HG03575 (cell line): ENCODE measurements at regions not wholly inside any gene's neighbourhood (a gene's known extent, or its start where the extent isn't known, plus 50 kb on each side); places are given as distances from the start of the nearest gene placed in this dataset.

Experiments used
- ATAC-seq: cut with Tn5 transposase; IDR thresholded peaks from one replicate; pipeline ENCODE4 v1.9.1; 2021; ENCODE audit not compliant: unreplicated experiment, insufficient number of reproducible peaks, low FRiP score; ENCODE audit errors: extremely low read depth

DNA sequence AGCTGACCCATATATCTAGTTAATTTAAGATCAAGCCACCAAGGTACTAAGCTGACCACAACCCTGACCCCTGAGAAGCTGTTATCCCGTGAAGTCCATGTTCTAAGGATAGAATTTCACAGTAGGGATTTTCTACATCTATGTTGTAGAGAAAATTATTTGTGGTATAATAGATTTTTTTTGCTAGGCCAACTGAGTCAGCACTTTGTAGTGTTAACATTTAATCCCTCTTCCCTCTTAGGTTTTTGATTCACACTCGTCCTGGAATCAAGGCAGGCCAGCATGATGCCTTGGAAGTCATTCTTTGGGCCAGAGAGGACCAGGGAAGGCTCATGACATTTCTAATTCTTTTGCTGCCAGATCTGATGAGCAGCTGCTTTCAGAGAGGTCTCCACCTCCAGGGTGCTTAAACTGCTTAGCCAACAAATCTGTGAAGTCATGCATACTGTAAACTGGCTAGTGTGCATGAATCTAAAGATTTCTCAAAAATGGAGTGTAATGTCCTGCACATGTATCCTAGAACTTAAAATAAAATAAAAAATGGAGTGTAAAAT, 102.5 kb downstream of the RBM43 start:
- no peak for ATAC-seq

- no peak for ATAC-seq
Measured at GRCh38 chr2:151157000-151157735, 104.5 kb downstream of the RBM43 start.

DNA sequence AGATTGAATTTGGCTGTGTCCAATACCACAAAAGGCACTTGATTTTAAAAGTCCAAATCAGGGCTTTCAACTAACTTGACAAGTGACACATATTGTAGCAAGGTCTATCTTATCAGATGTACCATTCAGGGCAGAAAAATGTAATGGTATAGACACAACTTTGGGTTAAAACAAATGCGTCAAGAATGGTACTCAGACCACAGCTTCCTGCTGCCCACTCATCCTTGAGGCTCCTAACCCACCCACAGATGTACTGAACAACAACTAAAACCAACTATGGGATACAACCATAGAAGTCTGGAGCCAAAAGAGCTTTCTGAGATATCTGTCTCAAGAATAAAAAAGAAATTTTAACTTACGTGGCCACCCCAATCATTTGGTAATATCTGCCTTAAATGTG, 105.2 kb downstream of the RBM43 start:
- ATAC-seq, result no peak

DNA sequence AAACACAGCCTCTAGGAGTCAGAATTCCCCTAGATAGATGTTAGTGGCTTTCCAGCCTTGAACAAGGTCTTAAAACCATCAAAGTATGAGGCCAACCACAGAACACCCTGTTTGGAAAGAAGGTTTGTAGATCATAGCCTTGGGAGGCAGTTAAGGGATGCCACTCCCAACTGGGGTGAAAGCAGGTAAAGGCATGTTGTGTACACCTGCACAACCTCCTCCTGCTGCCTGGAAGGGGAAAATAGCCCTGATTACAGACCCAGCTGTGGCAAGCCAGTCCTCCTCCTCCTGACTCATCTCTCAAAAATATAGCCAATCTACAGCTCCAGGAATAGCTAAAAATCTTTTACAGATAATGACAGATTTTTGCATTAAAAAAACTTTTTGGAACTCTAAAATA, 108.1 kb downstream of the RBM43 start:
- ATAC-seq, result no peak

DNA sequence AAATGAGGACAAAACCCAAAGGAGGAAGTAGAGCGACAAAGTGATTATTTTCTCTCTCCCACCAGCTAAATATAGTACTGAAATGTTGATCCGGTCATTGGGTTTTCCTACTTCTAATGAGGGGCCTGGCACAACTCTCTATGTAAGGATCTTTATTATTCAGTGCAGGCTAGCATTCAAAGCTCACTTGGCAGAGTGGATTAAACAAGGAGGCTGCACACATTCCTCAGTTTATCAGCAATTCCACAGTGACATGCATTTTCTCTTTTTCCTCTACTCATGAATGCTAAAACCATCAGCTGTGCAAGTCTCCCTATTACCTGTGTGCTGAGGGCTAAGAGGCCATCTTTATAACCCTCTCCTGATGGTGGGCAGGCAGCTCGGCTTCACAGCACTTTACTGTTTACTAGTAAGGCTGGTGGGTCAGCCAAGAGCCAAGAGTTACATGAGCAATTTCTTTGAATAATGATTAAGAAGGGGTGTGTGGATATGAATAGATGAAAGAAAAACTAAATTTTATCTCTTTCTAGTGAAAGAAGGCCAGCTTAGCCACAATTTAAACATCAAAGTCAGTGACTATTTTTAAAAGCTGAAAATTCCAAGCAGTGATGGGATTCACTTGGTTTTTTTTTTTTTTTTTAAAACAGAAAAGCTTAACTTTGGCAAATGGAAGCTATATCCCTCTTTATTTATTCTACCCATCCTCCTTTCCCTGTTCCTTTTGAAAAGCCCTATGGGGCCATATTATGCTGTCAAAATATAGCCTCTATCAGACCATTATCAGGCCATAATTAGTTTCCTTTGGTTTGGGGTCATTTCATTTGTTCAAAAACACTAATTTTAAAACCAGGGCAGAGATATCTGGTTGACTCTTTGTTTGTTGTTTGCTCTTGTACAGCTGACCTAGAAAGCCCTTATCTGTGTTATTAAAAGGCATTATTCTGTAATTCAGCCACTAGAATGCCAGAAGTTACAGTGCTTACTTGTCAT, 111.0 kb downstream of the RBM43 start:
- ATAC-seq, result no peak

DNA sequence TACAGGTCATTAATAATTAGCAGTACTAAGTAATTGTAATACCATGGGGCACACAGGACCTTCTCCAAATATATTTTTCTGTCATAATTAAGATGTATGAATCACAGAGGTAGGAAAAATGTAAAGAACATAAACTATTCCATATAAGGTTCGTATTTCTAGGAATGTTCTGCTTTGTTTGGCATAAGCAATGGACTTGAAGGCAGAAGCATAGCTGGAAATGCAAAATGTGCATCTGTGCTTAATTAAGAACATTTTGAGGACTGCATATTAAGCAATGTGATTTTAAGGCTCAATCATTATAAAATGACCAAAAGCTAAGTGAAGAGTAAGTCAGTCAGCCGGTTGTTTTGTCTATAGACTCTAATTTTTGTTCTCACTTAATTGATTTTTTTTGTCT, 123.2 kb downstream of the RBM43 start:
- ATAC-seq, result no peak

DNA sequence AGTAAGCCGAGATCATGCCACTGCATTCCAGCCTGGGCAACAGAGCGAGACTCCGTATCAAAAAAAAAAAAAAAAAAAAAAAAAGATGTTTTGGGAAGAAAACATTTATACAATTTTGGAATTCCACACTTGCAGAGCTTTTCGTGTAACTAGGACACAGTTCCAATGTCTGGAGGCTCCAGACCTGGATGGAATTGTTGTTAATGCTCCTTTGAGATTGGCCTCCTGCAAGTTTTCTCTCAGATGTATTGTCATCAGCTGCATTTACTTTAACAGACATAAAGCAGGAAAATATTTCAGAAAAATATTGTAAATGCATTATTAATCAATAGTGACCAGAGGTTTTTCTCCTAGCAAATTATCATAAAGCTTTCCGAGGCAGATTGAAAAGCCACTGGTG, 124.1 kb downstream of the RBM43 start:
- no peak for ATAC-seq

- no peak for ATAC-seq
Measured at GRCh38 chr2:151120011-151120410, 141.7 kb downstream of the RBM43 start.

DNA sequence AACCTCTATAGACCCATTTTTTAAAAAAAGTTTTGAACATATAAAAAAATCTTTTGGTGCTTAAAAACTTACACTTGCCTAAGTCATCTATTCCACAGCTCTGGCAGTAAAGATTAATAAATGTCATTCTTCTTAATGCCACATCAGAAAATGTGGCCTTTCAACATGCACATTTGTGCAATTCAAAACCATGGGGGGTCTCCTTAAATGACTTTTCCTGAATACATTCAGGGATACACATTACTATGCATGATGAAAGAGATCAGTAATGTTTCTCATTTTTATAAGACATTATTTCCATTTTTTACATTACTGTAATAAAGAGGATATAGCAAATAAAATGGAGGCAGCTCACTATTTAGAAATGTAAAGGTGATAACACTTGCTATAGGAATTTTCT, 142.3 kb downstream of the RBM43 start:
- no peak for ATAC-seq

DNA sequence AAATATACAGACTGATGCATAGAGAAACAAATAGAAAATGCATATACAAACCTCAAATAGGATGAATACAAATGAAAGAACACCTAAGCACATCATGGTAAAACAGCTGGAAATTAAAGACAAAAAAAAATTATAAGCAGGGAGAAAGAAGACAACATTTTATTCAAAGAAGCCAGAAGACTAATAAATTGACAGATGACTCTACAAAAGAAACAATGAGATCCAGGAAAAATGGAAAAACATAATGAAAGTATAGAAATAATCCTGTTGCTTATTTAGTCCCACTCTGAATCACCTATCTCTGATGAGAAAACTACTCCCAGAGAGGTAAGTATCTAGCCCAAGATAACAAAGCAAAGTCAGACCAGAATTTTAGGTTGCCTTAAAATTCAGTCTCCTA, 143.4 kb downstream of the RBM43 start:
- no peak for ATAC-seq

DNA sequence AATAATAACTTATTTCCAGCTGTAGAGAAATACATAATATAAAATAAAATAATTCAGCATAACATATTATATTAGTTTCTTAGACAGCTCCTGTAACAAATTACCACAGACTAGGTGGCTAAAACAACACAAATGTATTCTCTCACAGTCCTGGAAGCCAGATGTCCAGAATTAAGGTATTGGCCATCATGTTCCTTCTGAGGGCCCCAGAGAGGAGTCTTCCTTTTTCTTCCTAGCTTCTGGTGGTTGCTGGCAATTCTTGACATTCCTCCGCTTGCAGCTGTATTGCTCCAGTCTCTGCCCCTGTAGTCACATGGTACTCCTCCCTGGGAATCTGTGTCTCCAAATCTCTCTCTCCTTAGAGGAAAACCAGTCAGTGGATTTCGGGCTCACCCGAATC, 146.8 kb downstream of the RBM43 start:
- no peak for ATAC-seq

DNA sequence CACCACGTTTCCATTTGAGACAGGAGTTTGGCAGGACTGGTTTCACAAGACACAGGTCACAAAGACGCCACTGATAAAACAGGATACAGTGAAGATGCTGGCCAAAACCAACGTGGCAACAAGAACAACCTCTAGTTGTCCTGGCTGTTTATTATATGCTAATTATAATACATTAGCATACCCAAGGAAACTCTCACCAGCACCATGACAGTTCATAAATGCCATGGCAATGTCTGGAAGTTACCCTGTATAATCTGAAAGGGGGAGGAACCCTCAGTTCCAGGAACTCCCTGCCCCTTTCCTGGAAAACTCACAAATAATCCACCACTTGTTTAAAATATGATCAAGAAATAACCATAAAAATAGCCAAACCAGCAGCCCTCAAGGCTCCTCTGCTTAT, 148.3 kb downstream of the RBM43 start:
- no peak for ATAC-seq

DNA sequence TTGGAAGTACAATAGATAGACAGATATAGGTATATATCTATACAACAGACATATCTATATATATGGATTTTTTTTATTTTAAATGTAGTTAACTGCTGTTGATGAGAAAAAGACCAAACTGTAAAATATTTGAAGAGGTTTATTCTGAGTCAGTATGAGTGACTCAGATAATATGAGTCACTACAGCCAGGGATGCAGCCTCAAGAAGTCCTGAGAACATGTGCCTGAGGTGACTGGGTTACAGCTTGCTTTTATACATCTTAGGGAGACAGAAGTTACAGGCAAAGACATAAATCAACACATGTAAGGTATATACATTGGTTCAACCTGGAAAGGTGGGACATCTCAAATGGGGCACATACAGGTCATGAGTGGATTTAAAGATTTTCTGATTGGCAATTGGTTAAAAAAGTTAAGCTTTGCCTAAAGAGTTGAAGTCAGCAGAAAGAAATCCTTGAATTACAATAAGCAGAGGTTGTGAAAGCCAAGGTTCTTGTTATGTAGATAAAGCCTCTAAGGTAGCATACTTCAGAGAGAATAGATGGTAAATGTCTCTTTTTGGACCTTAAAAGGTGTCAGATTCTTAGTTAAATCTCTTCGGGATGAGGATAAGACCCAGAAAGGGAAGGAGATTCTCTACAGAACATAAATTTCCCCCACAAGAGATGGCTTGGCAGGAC, 149.9 kb downstream of the RBM43 start:
- no peak for ATAC-seq

DNA sequence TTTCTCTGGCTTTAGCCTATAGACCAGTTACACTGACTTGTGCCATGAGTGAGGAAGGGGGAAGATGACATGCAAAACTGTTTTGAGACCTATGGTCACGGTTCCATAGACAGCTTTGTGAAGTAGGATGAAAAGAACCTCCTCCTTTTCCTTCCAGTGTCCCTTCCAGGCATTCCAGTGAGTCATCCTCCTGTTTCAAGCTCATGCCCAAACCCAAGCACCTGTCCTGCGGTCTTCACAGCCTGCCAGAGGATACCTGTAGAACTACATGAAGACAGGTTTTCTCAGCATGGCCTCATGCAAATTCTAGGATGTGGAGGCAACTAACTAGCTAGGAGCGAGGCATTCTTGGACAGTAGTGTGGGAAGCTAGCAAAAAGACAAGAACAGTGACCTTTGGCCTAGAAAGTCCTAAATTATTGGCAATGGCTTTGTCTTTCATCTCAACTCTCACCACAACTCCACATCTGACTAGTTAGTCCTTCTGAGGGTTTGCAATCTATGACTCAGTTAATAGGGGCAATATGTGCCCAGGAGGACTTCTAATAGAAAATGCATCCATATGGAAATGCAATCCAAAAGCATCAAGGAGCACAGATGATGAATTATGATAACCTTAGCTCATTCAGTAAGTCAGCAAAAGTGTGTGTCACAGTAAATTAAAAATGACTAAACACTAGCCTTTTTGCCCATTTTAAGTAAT, 154.7 kb downstream of the RBM43 start:
- no peak for ATAC-seq

DNA sequence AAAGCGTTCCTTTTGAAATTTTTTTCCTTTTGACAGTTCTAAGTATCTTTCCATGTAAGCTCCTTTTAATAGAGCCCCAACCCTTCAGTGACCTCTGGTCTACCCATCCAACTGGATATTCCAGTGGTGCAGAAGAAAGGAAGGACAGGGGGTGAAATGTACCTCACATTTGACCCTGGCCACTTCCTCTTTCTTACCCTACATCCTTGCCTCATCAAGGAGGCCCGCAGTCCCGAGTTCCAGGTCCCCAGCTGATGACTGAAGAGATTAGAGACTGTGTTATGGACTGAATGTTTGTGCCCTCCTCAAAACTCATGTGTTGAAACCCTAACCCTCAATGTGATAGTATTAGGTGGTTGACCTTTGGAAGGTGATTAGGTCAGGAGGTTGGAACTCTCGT, 158.1 kb downstream of the RBM43 start:
- ATAC-seq, result no peak

- no peak for ATAC-seq
Measured at GRCh38 chr2:151102226-151102625, 159.4 kb downstream of the RBM43 start.

- ATAC-seq, result no peak
Measured at GRCh38 chr2:151098841-151099240, 162.8 kb downstream of the RBM43 start.

DNA sequence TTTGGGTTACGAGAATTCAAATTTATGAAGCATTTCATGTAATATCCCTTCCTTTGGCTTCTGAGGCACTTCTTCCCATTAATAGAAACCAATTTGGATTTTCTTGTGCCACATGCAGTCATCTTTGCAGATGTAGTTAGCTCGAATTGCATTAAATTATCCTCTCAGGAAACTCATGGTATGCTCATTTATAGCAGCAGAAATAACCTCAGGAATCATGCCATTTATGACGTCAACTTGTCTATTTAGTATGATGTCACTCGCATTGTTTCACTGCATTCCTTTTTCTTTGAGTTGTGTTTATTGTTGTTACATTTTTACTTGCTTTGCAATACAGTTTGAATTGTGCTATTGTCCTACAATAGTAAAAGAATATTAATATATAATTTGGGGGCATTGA, 163.8 kb downstream of the RBM43 start:
- no peak for ATAC-seq

DNA sequence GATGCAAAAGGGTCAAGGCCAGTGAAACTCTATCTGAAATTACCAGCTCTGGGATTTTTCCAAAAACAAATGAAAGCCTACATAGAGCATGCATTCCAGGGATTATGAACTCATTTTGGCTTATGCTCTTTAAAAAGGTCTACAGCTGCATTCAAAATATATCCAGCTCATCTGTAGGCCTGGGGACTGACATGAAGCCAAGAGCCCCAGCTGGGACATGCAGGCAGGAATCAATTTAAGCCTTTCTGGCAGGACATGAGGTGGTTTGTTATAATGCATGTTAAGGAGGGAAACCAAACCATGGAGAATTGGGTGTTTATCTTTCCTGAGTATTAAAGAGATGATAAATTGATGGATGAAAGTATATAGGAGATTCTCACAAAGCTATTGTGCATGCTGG, 164.5 kb downstream of the RBM43 start:
- no peak for ATAC-seq
